Thoracic aorta (tissue), 2 donors: ENCODE measurements at regions not wholly inside any gene's neighbourhood (a gene's known extent, or its start where the extent isn't known, plus 50 kb on each side); places are given as distances from the start of the nearest gene placed in this dataset.

ENCODE experiments used
- ATAC-seq: fragments of 150-250 bp; one replicate; pipeline ENCODE4 v1.8.0; 2017; ENCODE audit warnings: low read depth; ENCODE audit not compliant: insufficient number of reproducible peaks, low FRiP score
- DNase-seq: peaks from one replicate; pipeline ENCODE4 v3.0.0-alpha.2; 2020; ENCODE audit warnings: low spot score
- H3K27ac ChIP-seq, 2 donors: fragments of 200-600 bp; sonication (generic); 1 replicate in 1 of 2; 2 replicates in 1 of 2; pipeline ENCODE4 v1.5.1; 2016; ENCODE audit warnings: mild to moderate bottlenecking in 2 of 2, moderate library complexity in 2 of 2
- H3K27me3 ChIP-seq: fragments of 200-600 bp; sonication (generic); replicated peaks from 2 replicates; pipeline ENCODE4 v1.6.0; 2016; ENCODE audit warnings: mild to moderate bottlenecking; ENCODE audit not compliant: insufficient read depth
- H3K36me3 ChIP-seq: fragments of 200-600 bp; sonication (generic); one replicate; pipeline ENCODE4 v1.5.1; 2016
- H3K4me1 ChIP-seq, 2 donors: fragments of 200-600 bp; sonication (generic); 1 replicate in 1 of 2; 2 replicates in 1 of 2; pipeline versions ENCODE4 v1.5.1 to v1.6.0; 2016; ENCODE audit warnings: low read depth in 2 of 2, mild to moderate bottlenecking in 1 of 2; ENCODE audit not compliant: control insufficient read depth in 1 of 2
- H3K4me3 ChIP-seq: fragments of 200-600 bp; sonication (generic); 2 replicates; pipeline ENCODE4 v1.5.1; 2016; ENCODE audit warnings: mild to moderate bottlenecking
- H3K9me3 ChIP-seq: fragments of 200-600 bp; sonication (generic); 2 replicates; pipeline ENCODE4 v1.5.1; 2016
- TF ChIP-seq, protein P1 (sequence below): fragments of 200-600 bp; sonication (generic); IDR thresholded peaks from one replicate; pipeline ENCODE4 v1.5.1; 2019; ENCODE audit warnings: antibody characterized with exemption

GRCh38 chr9:78521680-78522079 lies 224.8 kb downstream of the PSAT1 start:
- ATAC-seq: no peak
- TF ChIP-seq, protein P1, sequence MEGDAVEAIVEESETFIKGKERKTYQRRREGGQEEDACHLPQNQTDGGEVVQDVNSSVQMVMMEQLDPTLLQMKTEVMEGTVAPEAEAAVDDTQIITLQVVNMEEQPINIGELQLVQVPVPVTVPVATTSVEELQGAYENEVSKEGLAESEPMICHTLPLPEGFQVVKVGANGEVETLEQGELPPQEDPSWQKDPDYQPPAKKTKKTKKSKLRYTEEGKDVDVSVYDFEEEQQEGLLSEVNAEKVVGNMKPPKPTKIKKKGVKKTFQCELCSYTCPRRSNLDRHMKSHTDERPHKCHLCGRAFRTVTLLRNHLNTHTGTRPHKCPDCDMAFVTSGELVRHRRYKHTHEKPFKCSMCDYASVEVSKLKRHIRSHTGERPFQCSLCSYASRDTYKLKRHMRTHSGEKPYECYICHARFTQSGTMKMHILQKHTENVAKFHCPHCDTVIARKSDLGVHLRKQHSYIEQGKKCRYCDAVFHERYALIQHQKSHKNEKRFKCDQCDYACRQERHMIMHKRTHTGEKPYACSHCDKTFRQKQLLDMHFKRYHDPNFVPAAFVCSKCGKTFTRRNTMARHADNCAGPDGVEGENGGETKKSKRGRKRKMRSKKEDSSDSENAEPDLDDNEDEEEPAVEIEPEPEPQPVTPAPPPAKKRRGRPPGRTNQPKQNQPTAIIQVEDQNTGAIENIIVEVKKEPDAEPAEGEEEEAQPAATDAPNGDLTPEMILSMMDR: no peak
- Histone ChIP-seq H3K4me1 (no peaks in the 10 kb centered on the region), H3K27me3 (no peaks in the 10 kb centered on the region), H3K36me3 (no peaks in the 10 kb centered on the region), H3K9me3 (peaks cover 6% of the 10 kb centered on the region), H3K27ac (no peak overlapping the region), H3K4me3 (no peak overlapping the region)
- no peak for DNase-seq

DNA sequence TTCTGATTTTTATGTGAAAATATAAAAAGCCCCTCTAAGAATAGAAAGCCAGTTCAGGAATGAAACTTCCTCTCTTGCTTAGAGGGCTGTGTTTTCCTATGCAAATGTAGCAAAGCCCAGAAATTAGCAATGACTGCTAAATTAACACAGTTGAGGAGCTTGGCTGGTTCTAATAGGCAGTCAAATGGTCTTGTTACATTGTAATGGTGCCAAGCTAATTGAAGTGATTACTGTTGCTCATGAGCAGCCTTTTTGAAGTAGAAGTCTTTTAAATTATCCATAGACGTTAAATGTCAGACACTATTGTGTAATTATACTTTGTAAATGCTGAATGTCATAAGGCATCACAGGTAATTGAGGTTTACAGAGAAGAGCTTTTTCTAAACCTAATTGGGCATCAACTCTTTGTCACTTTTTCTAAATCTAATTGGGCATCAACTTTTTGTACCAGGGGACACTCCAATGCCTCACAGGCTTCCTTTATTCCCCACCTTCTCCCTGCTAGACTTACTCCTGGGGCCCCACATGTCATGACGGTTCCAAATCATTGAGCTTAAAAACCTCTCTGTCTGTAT lies 229.1 kb downstream of the PSAT1 start:
- no peaks in the 10 kb centered on the region for H3K9me3 ChIP-seq
- no peak for ATAC-seq
- H3K36me3 ChIP-seq: no peaks in the 10 kb centered on the region
- no peaks in the 10 kb centered on the region for H3K4me1 ChIP-seq
- no peak for DNase-seq
- H3K4me3 ChIP-seq: no peak overlapping the region
- no peaks in the 10 kb centered on the region for H3K27me3 ChIP-seq
- H3K27ac ChIP-seq: no peak overlapping the region
- TF ChIP-seq, protein P1: no peak

DNA sequence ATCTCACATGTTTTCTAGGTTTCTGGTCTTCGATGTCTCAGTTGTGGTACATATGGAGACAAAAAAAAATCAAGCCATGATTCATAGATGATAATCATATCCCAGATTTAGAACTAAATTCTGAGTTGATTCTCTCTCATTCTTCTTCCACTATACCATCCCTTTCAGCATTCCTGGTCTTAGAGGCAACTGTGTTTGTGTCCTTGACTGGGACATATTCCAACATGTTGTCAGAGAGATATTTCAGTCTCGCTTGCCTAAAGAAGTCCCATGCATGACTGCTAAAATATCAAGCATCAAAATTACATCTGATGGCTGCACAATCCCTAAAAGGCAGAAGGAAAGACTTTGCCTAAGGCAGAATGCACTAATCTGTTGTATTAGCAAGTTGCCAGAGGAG lies 236.6 kb downstream of the PSAT1 start:
- H3K36me3 ChIP-seq: no peaks in the 10 kb centered on the region
- ATAC-seq (no peak), DNase-seq (no peak)
- no peaks in the 10 kb centered on the region for H3K4me1 ChIP-seq
- TF ChIP-seq, protein P1: no peak
- H3K4me3 ChIP-seq: no peak overlapping the region
- H3K27ac ChIP-seq: no peak overlapping the region
- H3K9me3 ChIP-seq: no peaks in the 10 kb centered on the region
- H3K27me3 ChIP-seq: no peaks in the 10 kb centered on the region

- H3K4me1 ChIP-seq: no peaks in the 10 kb centered on the region
- DNase-seq (no peak), ATAC-seq (no peak)
- H3K27me3 ChIP-seq: no peaks in the 10 kb centered on the region
- no peaks in the 10 kb centered on the region for H3K9me3 ChIP-seq
- no peaks in the 10 kb centered on the region for H3K36me3 ChIP-seq
- H3K4me3 ChIP-seq: no peak overlapping the region
- TF ChIP-seq, protein P1: no peak
- no peak overlapping the region for H3K27ac ChIP-seq
These were observed 242.3 kb downstream of the PSAT1 start for GRCh38 chr9:78539188-78539587.

DNA sequence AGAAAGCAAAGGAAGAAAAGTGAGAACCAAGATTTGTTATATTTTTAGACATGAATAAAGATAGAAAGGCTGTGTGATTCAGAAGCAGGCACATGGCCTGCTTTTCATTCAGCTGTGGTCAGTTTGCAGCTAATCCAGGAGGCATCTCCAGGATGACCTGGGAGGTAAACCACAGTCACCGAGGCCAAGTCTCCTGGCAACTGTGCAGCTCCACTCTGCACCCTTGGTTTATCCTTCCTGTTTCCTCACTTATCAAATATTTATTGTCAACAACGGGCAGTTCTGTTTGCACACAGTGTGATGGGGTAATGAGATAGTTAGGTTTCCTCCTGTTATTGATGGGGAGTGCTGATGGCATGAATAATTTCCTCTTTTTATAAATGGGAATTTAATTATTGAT lies 243.0 kb downstream of the PSAT1 start:
- Histone ChIP-seq H3K27ac (no peak overlapping the region), H3K4me1 (no peaks in the 10 kb centered on the region), H3K9me3 (no peaks in the 10 kb centered on the region), H3K4me3 (no peak overlapping the region), H3K27me3 (no peaks in the 10 kb centered on the region), H3K36me3 (no peaks in the 10 kb centered on the region)
- TF ChIP-seq, protein P1: no peak
- DNase-seq: no peak
- ATAC-seq: no peak
